ENCODE measurements at regions not wholly inside any gene's neighbourhood (a gene's known extent, or its start where the extent isn't known, plus 50 kb on each side); places are given as distances from the start of the nearest gene placed in this dataset.

- TF ChIP-seq POLR2AphosphoS5 (IDR thresholded peaks at IDR 0.05; ENCODE audit: low read depth, low read length) (no peak), POLR2A (IDR thresholded peaks at IDR 0.05; ENCODE audit: low read depth, low read length) (no peak), TAF1 (IDR thresholded peaks at IDR 0.05; ENCODE audit: borderline replicate concordance, low read depth, low read length) (no peak)
- FAIRE-seq = no peak
- no peak for DNase-seq (ENCODE audit: insufficient read length)
These were observed 86.0 kb downstream of the RASSF10 start for GRCh38 chr11:13094930-13095687.

DNA sequence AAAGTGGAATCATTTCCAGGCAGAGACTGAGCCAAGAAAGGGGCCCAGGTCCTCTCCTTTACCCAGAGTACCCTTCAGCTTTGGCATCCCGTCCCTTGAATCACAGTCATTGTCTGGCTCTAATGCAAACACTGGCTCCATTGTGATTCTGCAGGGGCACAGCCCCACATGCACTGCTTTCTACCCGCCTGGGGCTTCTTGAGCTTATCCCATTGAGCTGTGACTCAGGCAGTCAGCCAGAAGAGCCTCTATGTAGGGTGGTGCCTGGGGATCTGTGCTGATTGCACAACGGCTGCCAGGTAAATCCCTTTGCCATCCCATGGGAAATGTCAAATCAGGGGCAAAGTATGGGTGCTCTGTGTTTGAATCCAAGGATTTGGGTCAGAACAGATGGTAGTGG lies 88.9 kb downstream of the RASSF10 start:
- no peak for DNase-seq (ENCODE audit: insufficient read length)
- TF ChIP-seq POLR2AphosphoS5 (IDR thresholded peaks at IDR 0.05; ENCODE audit: low read depth, low read length) (no peak), TAF1 (IDR thresholded peaks at IDR 0.05; ENCODE audit: borderline replicate concordance, low read depth, low read length) (no peak), POLR2A (IDR thresholded peaks at IDR 0.05; ENCODE audit: low read depth, low read length) (no peak)
- FAIRE-seq = no peak

- DNase-seq (ENCODE audit: insufficient read length) (no peak), FAIRE-seq (peak; percentile 70)
- TF ChIP-seq POLR2A (IDR thresholded peaks at IDR 0.05; ENCODE audit: low read depth, low read length) (no peak), TAF1 (IDR thresholded peaks at IDR 0.05; ENCODE audit: borderline replicate concordance, low read depth, low read length) (no peak), POLR2AphosphoS5 (IDR thresholded peaks at IDR 0.05; ENCODE audit: low read depth, low read length) (no peak)
These were observed 89.6 kb downstream of the RASSF10 start for GRCh38 chr11:13098616-13099289.

GRCh38 chr11:13101644-13102512 lies 92.8 kb downstream of the RASSF10 start:
- FAIRE-seq = no peak
- no peak for DNase-seq (ENCODE audit: insufficient read length)

DNA sequence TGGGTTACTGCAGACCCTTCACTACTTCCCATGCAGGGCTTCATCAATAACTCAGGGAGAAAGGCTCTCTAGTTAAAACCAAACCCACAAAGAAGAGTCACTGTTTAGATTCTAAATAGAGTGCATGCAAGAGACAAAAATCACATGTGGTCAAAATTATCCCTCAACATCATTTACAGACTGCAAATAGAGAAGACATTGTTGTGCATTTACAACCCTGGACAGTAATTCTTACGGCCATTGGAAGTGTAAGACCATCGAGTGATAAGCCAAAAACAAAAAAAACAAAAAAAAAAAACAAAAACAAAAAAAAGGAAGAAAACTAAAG lies 93.4 kb downstream of the RASSF10 start:
- TF ChIP-seq POLR2A (IDR thresholded peaks at IDR 0.05; ENCODE audit: low read depth, low read length) (no peak), POLR2AphosphoS5 (IDR thresholded peaks at IDR 0.05; ENCODE audit: low read depth, low read length) (no peak), TAF1 (IDR thresholded peaks at IDR 0.05; ENCODE audit: borderline replicate concordance, low read depth, low read length) (no peak)
- DNase-seq (ENCODE audit: insufficient read length) (no peak), FAIRE-seq (no peak)

More at GRCh38 chr11:13101644-13102512, 92.8 kb downstream of the RASSF10 start:
- TF ChIP-seq TAF1 (IDR thresholded peaks at IDR 0.05; ENCODE audit: borderline replicate concordance, low read depth, low read length) (no peak), POLR2A (IDR thresholded peaks at IDR 0.05; ENCODE audit: low read depth, low read length) (no peak), POLR2AphosphoS5 (IDR thresholded peaks at IDR 0.05; ENCODE audit: low read depth, low read length) (no peak)

DNA sequence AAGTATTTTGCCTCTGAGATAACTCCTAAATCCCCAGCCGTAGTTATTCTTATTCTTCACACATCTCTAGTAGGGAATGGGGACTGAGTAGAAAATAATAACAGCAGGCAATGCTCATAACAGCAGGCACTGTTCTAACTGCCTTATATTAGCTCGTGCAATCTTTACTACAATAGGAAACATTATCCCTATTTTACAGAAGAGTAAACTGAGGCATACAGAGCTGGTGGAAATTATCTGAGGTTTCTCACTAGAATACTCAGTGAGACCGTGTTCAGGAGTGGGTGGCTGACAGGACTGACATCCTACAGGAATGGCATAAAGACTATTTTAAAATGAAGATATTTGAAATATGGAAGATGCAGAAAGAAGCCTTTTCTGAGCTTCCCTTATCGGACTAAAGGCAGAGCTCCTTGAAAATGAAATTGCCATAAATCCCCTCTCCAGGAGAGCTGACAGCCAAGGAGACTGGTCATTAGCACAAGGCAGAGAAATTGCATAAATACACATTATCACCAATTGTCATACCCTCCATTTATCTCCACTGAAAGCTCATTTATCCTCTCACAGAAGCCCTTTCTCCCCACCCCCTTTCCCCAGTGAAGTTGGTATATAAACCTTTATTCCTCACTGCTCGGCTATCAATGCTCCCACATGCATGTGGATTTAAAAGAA lies 93.9 kb downstream of the RASSF10 start:
- DNase-seq (ENCODE audit: insufficient read length) (no peak), FAIRE-seq (no peak)
- TF ChIP-seq POLR2AphosphoS5 (IDR thresholded peaks at IDR 0.05; ENCODE audit: low read depth, low read length) = no peak
- TF ChIP-seq POLR2A (IDR thresholded peaks at IDR 0.05; ENCODE audit: low read depth, low read length) = no peak
- no peak for TF ChIP-seq TAF1 (IDR thresholded peaks at IDR 0.05; ENCODE audit: borderline replicate concordance, low read depth, low read length)

- TF ChIP-seq TAF1 (IDR thresholded peaks at IDR 0.05; ENCODE audit: borderline replicate concordance, low read depth, low read length) (no peak), POLR2AphosphoS5 (IDR thresholded peaks at IDR 0.05; ENCODE audit: low read depth, low read length) (no peak), POLR2A (IDR thresholded peaks at IDR 0.05; ENCODE audit: low read depth, low read length) (no peak)
- FAIRE-seq = no peak
These were observed 94.9 kb downstream of the RASSF10 start for GRCh38 chr11:13103962-13104554.

GRCh38 chr11:13104619-13105236 lies 95.6 kb downstream of the RASSF10 start:
- TF ChIP-seq POLR2A (IDR thresholded peaks at IDR 0.05; ENCODE audit: low read depth, low read length) (no peak), TAF1 (IDR thresholded peaks at IDR 0.05; ENCODE audit: borderline replicate concordance, low read depth, low read length) (no peak), POLR2AphosphoS5 (IDR thresholded peaks at IDR 0.05; ENCODE audit: low read depth, low read length) (no peak)
- no peak for DNase-seq (ENCODE audit: insufficient read length)
- no peak for FAIRE-seq

More at GRCh38 chr11:13103962-13104554, 94.9 kb downstream of the RASSF10 start:
- DNase-seq (ENCODE audit: insufficient read length) = no peak

DNA sequence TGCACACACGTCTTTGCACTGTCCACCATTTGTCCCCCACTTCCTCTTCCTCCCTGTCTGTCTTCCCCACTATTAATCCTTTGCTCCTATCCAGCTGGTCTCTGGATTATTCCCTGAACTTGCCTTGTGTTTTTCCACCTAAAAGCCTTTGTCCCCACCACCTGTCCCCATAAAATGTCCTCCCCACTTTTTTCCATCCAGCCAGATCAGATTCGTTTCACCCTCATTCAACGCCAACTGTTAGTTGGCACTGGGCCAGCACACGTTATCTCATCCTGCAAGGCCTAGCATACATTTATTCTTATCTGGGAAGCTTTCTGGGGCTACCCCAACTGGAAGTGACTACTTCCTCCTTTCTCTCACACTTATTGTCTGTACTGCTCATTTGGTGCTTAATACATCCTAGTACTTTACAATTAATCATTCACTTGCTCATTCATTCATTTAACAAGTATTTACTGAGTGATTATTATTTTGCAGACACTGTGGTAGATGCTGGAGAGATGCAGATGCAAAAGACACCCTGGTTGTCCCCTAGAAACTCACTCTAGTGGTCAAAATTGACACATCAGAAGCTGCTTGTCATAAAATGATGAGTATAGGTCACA lies 96.2 kb downstream of the RASSF10 start:
- FAIRE-seq = no peak
- TF ChIP-seq POLR2A (IDR thresholded peaks at IDR 0.05; ENCODE audit: low read depth, low read length) (no peak), POLR2AphosphoS5 (IDR thresholded peaks at IDR 0.05; ENCODE audit: low read depth, low read length) (no peak), TAF1 (IDR thresholded peaks at IDR 0.05; ENCODE audit: borderline replicate concordance, low read depth, low read length) (no peak)
- DNase-seq (ENCODE audit: insufficient read length) = no peak

GRCh38 chr11:13107544-13108044 lies 98.5 kb downstream of the RASSF10 start:
- no peak for DNase-seq (ENCODE audit: insufficient read length)
- no peak for FAIRE-seq
- TF ChIP-seq POLR2A (IDR thresholded peaks at IDR 0.05; ENCODE audit: low read depth, low read length) (no peak), POLR2AphosphoS5 (IDR thresholded peaks at IDR 0.05; ENCODE audit: low read depth, low read length) (no peak), TAF1 (IDR thresholded peaks at IDR 0.05; ENCODE audit: borderline replicate concordance, low read depth, low read length) (no peak)

All from GM12892 (cell line).